MM.1S (cell line): ENCODE measurements at regions not wholly inside any gene's neighbourhood (a gene's known extent, or its start where the extent isn't known, plus 50 kb on each side); places are given as distances from the start of the nearest gene placed in this dataset.

Experiments used
- DNase-seq: peaks from one replicate; pipeline ENCODE4 v3.0.0-alpha.2; 2015
- H2AFZ ChIP-seq: fragments of 300-600 bp; sonication (generic); 2 replicates; pipeline ENCODE4 v1.6.0; 2016; ENCODE audit warnings: antibody characterized with exemption, low read length
- H3F3A ChIP-seq: fragments of 300-600 bp; sonication (generic); 2 replicates; pipeline ENCODE4 v1.6.1; 2016; ENCODE audit warnings: mild to moderate bottlenecking, antibody characterized with exemption, low read length, moderate library complexity, mixed read lengths; ENCODE audit not compliant: insufficient read depth
- H3K27ac ChIP-seq: fragments of 300-600 bp; sonication (generic); 2 replicates; pipeline ENCODE4 v1.5.1; 2016; ENCODE audit warnings: mild to moderate bottlenecking, low read length
- H3K27me3 ChIP-seq: fragments of 300-600 bp; sonication (generic); replicated peaks from 2 replicates; pipeline ENCODE4 v1.6.0; 2016; ENCODE audit warnings: low read length; ENCODE audit not compliant: insufficient read depth
- H3K36me3 ChIP-seq: fragments of 300-600 bp; sonication (generic); replicated peaks from 2 replicates; pipeline ENCODE4 v1.6.1; 2016; ENCODE audit warnings: mild to moderate bottlenecking, low read length, mixed read lengths; ENCODE audit not compliant: insufficient read depth
- H3K4me1 ChIP-seq: fragments of 300-600 bp; sonication (generic); 2 replicates; pipeline ENCODE4 v1.6.1; 2016; ENCODE audit warnings: low read length, mixed read lengths
- H3K4me2 ChIP-seq: fragments of 300-600 bp; sonication (generic); 2 replicates; pipeline ENCODE4 v1.6.0; 2016; ENCODE audit warnings: low read depth, low read length
- H3K4me3 ChIP-seq: fragments of 300-600 bp; sonication (generic); 2 replicates; pipeline ENCODE4 v1.5.1; 2016; ENCODE audit warnings: low read length, mixed read lengths
- H3K79me2 ChIP-seq: fragments of 300-600 bp; sonication (generic); 2 replicates; pipeline ENCODE4 v1.6.1; 2016; ENCODE audit warnings: mixed run types, low read length, mixed read lengths
- H3K9ac ChIP-seq: fragments of 300-600 bp; sonication (generic); 2 replicates; pipeline ENCODE4 v1.6.1; 2016; ENCODE audit warnings: low read length, mixed read lengths
- H3K9me2 ChIP-seq: fragments of 300-600 bp; sonication (generic); replicated peaks from 2 replicates; pipeline ENCODE4 v1.6.1; 2016; ENCODE audit warnings: mild to moderate bottlenecking, low read length, mixed read lengths; ENCODE audit not compliant: insufficient read depth
- H3K9me3 ChIP-seq: fragments of 300-600 bp; sonication (generic); replicated peaks from 2 replicates; pipeline ENCODE4 v1.6.1; 2016; ENCODE audit warnings: mild to moderate bottlenecking, low read length, mixed read lengths; ENCODE audit not compliant: insufficient read depth
- H4K20me1 ChIP-seq: fragments of 300-600 bp; sonication (generic); 2 replicates; pipeline ENCODE4 v1.6.1; 2016; ENCODE audit warnings: mild to moderate bottlenecking, low read length, moderate library complexity, mixed read lengths; ENCODE audit not compliant: insufficient read depth
- EZH2 ChIP-seq: fragments of 300-600 bp; sonication (generic); optimal IDR thresholded peaks from 2 replicates; pipeline ENCODE3; 2017; ENCODE audit warnings: low read depth, mild to moderate bottlenecking, antibody characterized with exemption, low read length, mixed read lengths
- EZH2phosphoT487 ChIP-seq: fragments of 300-600 bp; sonication (generic); IDR thresholded peaks from 2 replicates; pipeline ENCODE4 v1.6.1; 2018; ENCODE audit warnings: antibody characterized with exemption, low read length
- TF ChIP-seq, protein P1 (sequence below): fragments of 300-600 bp; sonication (generic); IDR thresholded peaks from 2 replicates; pipeline ENCODE4 v1.5.1; 2016; ENCODE audit warnings: antibody characterized with exemption, low read length, mixed read lengths

DNA sequence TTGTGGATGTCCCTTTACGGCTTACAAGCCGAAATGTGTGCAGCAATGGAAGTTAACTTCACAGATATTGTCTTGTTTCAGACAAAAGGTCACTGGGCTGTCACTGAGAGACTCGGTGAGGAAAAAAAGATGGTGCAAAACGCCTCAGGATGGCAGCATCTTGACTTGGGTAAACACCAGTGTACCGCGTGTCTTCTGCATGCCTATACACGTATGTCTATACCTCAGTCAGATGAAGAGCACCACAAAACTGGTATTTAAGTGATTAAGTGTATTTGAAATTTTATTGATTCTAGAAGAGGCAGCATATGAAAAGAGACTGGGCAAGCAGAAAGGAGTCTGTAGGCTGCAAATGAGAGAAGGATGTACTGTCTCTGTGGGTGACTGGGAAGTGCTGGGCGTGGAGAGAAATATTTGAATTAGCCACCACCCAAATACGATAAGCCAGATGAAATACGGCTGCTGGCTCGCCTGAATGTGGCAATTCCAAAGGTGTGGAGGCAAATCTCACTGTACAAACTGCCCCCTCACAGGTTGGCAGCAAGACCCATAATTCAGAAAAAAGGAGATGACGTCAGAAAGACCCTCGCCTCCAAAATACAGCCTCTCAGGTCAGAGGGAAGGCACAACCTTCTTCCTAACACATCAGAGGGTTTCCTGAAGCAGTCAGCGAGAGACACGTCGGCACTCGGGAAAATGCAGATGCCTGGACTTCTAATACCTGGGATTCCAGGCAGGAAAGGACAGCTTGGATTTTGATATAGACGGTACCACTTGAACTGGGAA lies 53.4 kb upstream of the NEO1 start:
- no peak overlapping the region for H2AFZ ChIP-seq
- DNase-seq = no peak
- H3F3A ChIP-seq = no peaks in the 10 kb centered on the region
- H3K9ac ChIP-seq = no peak overlapping the region
- no peaks in the 10 kb centered on the region for H3K27me3 ChIP-seq
- H3K9me2 ChIP-seq = no peaks in the 10 kb centered on the region
- H3K9me3 ChIP-seq = no peaks in the 10 kb centered on the region
- H3K4me3 ChIP-seq = no peak overlapping the region
- no peaks in the 10 kb centered on the region for H4K20me1 ChIP-seq
- peaks cover 6% of the 10 kb centered on the region for H3K4me1 ChIP-seq
- no peaks in the 10 kb centered on the region for H3K79me2 ChIP-seq
- no peak overlapping the region for H3K4me2 ChIP-seq
- H3K36me3 ChIP-seq = no peaks in the 10 kb centered on the region
- H3K27ac ChIP-seq = no peak overlapping the region
- TF ChIP-seq EZH2phosphoT487 (no peak), EZH2 (no peak)
- TF ChIP-seq, protein P1, sequence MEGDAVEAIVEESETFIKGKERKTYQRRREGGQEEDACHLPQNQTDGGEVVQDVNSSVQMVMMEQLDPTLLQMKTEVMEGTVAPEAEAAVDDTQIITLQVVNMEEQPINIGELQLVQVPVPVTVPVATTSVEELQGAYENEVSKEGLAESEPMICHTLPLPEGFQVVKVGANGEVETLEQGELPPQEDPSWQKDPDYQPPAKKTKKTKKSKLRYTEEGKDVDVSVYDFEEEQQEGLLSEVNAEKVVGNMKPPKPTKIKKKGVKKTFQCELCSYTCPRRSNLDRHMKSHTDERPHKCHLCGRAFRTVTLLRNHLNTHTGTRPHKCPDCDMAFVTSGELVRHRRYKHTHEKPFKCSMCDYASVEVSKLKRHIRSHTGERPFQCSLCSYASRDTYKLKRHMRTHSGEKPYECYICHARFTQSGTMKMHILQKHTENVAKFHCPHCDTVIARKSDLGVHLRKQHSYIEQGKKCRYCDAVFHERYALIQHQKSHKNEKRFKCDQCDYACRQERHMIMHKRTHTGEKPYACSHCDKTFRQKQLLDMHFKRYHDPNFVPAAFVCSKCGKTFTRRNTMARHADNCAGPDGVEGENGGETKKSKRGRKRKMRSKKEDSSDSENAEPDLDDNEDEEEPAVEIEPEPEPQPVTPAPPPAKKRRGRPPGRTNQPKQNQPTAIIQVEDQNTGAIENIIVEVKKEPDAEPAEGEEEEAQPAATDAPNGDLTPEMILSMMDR = no peak

DNA sequence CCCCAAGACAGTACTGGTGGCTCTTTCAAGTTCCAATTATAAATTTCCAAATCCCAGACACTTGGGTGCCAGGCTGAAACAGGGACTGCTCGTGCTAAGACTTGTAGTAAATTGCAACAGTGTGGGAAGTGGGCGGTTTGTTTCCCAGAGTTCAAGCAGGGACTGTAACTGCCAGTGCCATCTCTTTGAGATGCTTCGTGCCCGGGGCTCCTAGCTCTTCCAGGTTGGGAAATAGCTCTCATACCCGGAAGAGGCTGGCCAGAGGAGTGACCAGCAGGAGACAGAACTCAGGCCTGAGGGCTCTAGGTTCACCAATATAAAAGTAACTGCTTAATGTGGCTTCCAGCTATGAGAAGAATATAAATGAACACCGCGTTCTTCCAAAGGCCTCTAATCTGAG lies 54.0 kb upstream of the NEO1 start:
- H3K27ac ChIP-seq = no peak overlapping the region
- no peaks in the 10 kb centered on the region for H3K9me2 ChIP-seq
- no peaks in the 10 kb centered on the region for H3K27me3 ChIP-seq
- no peak overlapping the region for H3K4me2 ChIP-seq
- no peaks in the 10 kb centered on the region for H4K20me1 ChIP-seq
- peaks cover 6% of the 10 kb centered on the region for H3K4me1 ChIP-seq
- no peak for DNase-seq
- no peaks in the 10 kb centered on the region for H3K36me3 ChIP-seq
- no peaks in the 10 kb centered on the region for H3K79me2 ChIP-seq
- H3F3A ChIP-seq = no peaks in the 10 kb centered on the region
- no peak overlapping the region for H2AFZ ChIP-seq
- H3K9ac ChIP-seq = no peak overlapping the region
- no peak overlapping the region for H3K4me3 ChIP-seq
- TF ChIP-seq, protein P1 = no peak
- TF ChIP-seq EZH2phosphoT487 (no peak), EZH2 (no peak)
- H3K9me3 ChIP-seq = no peaks in the 10 kb centered on the region

DNA sequence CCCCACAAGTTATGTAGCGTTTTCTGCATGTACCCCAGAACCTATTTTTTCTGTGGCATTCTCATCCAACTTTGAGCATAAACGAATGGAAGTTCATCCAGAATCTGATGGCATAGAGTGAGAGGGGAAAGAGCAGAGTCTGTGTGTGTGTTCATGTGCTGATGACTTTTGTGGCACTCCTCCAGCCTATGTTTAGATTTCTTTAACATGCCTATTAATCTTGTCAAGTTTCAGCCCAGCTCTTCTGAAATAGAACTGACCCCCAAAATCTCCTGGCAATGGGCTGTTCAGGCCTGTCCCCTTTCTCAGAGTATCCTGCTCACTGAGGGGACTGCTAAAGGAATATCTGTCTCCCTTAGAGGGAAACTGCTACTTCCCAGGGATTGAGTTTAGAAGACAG lies 56.4 kb upstream of the NEO1 start:
- no peak for DNase-seq
- Histone ChIP-seq H3K4me3 (no peak overlapping the region), H3K36me3 (no peaks in the 10 kb centered on the region), H3K27ac (no peak overlapping the region), H3K4me2 (no peak overlapping the region), H3K79me2 (no peaks in the 10 kb centered on the region), H3K4me1 (no peaks in the 10 kb centered on the region), H3K9ac (no peak overlapping the region), H3K9me3 (no peaks in the 10 kb centered on the region), H3K9me2 (no peaks in the 10 kb centered on the region), H3K27me3 (no peaks in the 10 kb centered on the region), H4K20me1 (no peaks in the 10 kb centered on the region), H3F3A (no peaks in the 10 kb centered on the region), H2AFZ (no peak overlapping the region)
- TF ChIP-seq, protein P1 = no peak
- TF ChIP-seq EZH2phosphoT487 (no peak), EZH2 (no peak)
